B cell (primary cell): ENCODE measurements at regions not wholly inside any gene's neighbourhood (a gene's known extent, or its start where the extent isn't known, plus 50 kb on each side); places are given as distances from the start of the nearest gene placed in this dataset.

Source experiments
- ATAC-seq: fragments of 200-7000 bp; cut with Tn5 transposase; one replicate; pipeline ENCODE4 v1.10.0; 2021; ENCODE audit warnings: low read depth, mild to moderate bottlenecking, moderate number of reproducible peaks, moderate library complexity
- CTCF ChIA-PET: fragments of 350-600 bp; sonication (Branson Sonifier 250); formaldehyde crosslinking; loops from one replicate; lab custom pipeline; 2021; ENCODE audit warnings: antibody characterized with exemption, inconsistent platforms; lab: Charles Lee
- POLR2A ChIA-PET: fragments of 350-600 bp; sonication (Branson Sonifier 250); formaldehyde crosslinking; loops from one replicate; lab custom pipeline; 2021; ENCODE audit warnings: antibody characterized with exemption; lab: Charles Lee
- DNase-seq: peaks from one replicate; pipeline ENCODE4 v3.0.0; 2013
- H2AFZ ChIP-seq: 2 replicates; pipeline ENCODE4 v1.6.1; 2012; ENCODE audit warnings: mild to moderate bottlenecking, low read depth, low read length; ENCODE audit not compliant: insufficient read depth, poor library complexity, severe bottlenecking
- H3K27ac ChIP-seq, 2 donors: 1 replicate in 1 of 2; 2 replicates in 1 of 2; pipeline ENCODE4 v1.5.1; 2012 to 2013; ENCODE audit warnings: low read length in 2 of 2, mild to moderate bottlenecking in 2 of 2, moderate library complexity in 1 of 2
- H3K27me3 ChIP-seq, 4 experiments: fragments of 200-600 bp in 1 of 4; sonication (generic) in 1 of 4; replicated peaks in 1 of 4; 1 replicate in 2 of 4; 2 replicates in 2 of 4; pipeline versions ENCODE4 v1.6.1 to v1.7.0; 2013 to 2016; ENCODE audit warnings: low read length in 3 of 4, mild to moderate bottlenecking in 2 of 4, mixed read lengths in 1 of 4, moderate library complexity in 1 of 4; ENCODE audit not compliant: insufficient read depth in 4 of 4, control insufficient read depth in 3 of 4; ENCODE audit errors: control extremely low read depth in 1 of 4
- H3K36me3 ChIP-seq, 2 experiments: replicated peaks in 1 of 2; 1 replicate in 1 of 2; 2 replicates in 1 of 2; pipeline versions ENCODE4 v1.6.1 to v1.7.1; 2013; ENCODE audit warnings: low read length in 1 of 2; ENCODE audit not compliant: insufficient read depth in 2 of 2, control insufficient read depth in 1 of 2; ENCODE audit errors: control extremely low read depth in 1 of 2, extremely low read depth in 1 of 2
- H3K4me1 ChIP-seq, 2 donors: fragments of 200-600 bp in 1 of 2; sonication (generic) in 1 of 2; 1 replicate in 1 of 2; 2 replicates in 1 of 2; pipeline versions ENCODE4 v1.5.1 to v1.6.1; 2013 to 2017; ENCODE audit warnings: low read length in 2 of 2; ENCODE audit not compliant: control insufficient read depth in 2 of 2, insufficient read depth in 2 of 2
- H3K4me2 ChIP-seq: replicated peaks from 2 replicates; pipeline ENCODE3; 2012; ENCODE audit warnings: mild to moderate bottlenecking, low read depth, low read length; ENCODE audit not compliant: poor library complexity, severe bottlenecking
- H3K4me3 ChIP-seq, 5 experiments: fragments of 200-600 bp in 1 of 5; sonication (generic) in 1 of 5; 1 replicate in 3 of 5; 2 replicates in 2 of 5; pipeline versions ENCODE4 v1.5.1 to v1.7.0; 2011 to 2016; ENCODE audit warnings: low read length in 4 of 5, mild to moderate bottlenecking in 4 of 5, low read depth in 2 of 5, control low read depth in 1 of 5, moderate library complexity in 1 of 5; ENCODE audit not compliant: insufficient read depth in 1 of 5; ENCODE audit errors: control extremely low read depth in 1 of 5, extremely low read depth in 1 of 5
- H3K79me2 ChIP-seq: fragments of 200-600 bp; sonication (generic); one replicate; pipeline ENCODE4 v1.6.0; 2016; ENCODE audit warnings: low read length; ENCODE audit not compliant: control insufficient read depth, insufficient read depth
- H3K9ac ChIP-seq: fragments of 200-600 bp; sonication (generic); 2 replicates; pipeline ENCODE4 v1.6.1; 2017; ENCODE audit warnings: mild to moderate bottlenecking, low read length, moderate library complexity
- H3K9me3 ChIP-seq, 3 donors: one replicate each; pipeline versions ENCODE4 v1.6.1 to v1.7.1; 2013; ENCODE audit warnings: low read length in 2 of 3; ENCODE audit not compliant: control insufficient read depth in 2 of 3, insufficient read depth in 1 of 3; ENCODE audit errors: control extremely low read depth in 1 of 3
- H4K20me1 ChIP-seq: 2 replicates; pipeline ENCODE4 v1.6.0; 2012; ENCODE audit warnings: mild to moderate bottlenecking, low read length; ENCODE audit not compliant: insufficient read depth, control insufficient read depth, poor library complexity, severe bottlenecking
- H3K27ac Mint-ChIP-seq: one replicate; pipeline ENCODE4 v1.8.0; 2021; ENCODE audit warnings: mixed read lengths
- H3K27me3 Mint-ChIP-seq: one replicate; pipeline ENCODE4 v1.8.0; 2021; ENCODE audit warnings: mixed read lengths
- H3K4me1 Mint-ChIP-seq: one replicate; pipeline ENCODE4 v1.8.0; 2021; ENCODE audit warnings: mixed read lengths
- H3K4me3 Mint-ChIP-seq: one replicate; pipeline ENCODE4 v1.8.0; 2021; ENCODE audit warnings: mixed read lengths
- H3K9me3 Mint-ChIP-seq: one replicate; pipeline ENCODE4 v1.8.0; 2022; ENCODE audit warnings: mixed read lengths; ENCODE audit not compliant: insufficient read depth
- CTCF ChIP-seq: fragments of 200-600 bp; IDR thresholded peaks from one replicate; pipeline ENCODE4 v1.8.0; 2022; ENCODE audit warnings: antibody characterized with exemption, mild to moderate bottlenecking
- EZH2 ChIP-seq: IDR thresholded peaks from 2 replicates; pipeline ENCODE4 v1.6.1; 2012; ENCODE audit warnings: borderline replicate concordance, low read depth, mild to moderate bottlenecking, moderate library complexity, low read length; ENCODE audit not compliant: insufficient read depth, poor library complexity, severe bottlenecking
- WGBS: methylation state at CpG from one replicate; pipeline ENCODE4 v1.1.5; 2013; ENCODE audit warnings: missing lambda C conversion rate; ENCODE audit not compliant: insufficient coverage; 5-methylcytosine and 5-hydroxymethylcytosine counted together
- intact Hi-C: fragments of 100-400 bp; cut with micrococcal nuclease; formaldehyde crosslinking; loops from one replicate; pipeline ENCODE4 v1.10.0; 2022

- intact Hi-C loops, result no loop called here
- Histone ChIP-seq H3K36me3 (no peaks in the 10 kb centered on the region), H3K9me3 (no peaks in the 10 kb centered on the region), H3K27ac (no peak overlapping the region), H3K4me2 (no peak overlapping the region), H3K9ac (no peak overlapping the region), H3K27me3 (no peaks in the 10 kb centered on the region), H2AFZ (no peak overlapping the region), H3K79me2 (no peaks in the 10 kb centered on the region), H4K20me1 (no peaks in the 10 kb centered on the region), H3K4me1 (no peaks in the 10 kb centered on the region), H3K4me3 (no peak overlapping the region)
- Mint-ChIP-seq H3K27ac (no peak overlapping the region), H3K27me3 (no peaks in the 10 kb centered on the region), H3K4me1 (no peaks in the 10 kb centered on the region), H3K9me3 (peaks cover 4% of the 10 kb centered on the region), H3K4me3 (no peak overlapping the region)
- WGBS, result no CpG with 5 or more reads among the region's 1 CpG
- CTCF ChIA-PET, result no interaction called here
- ATAC-seq (no peak), DNase-seq (no peak)
- TF ChIP-seq CTCF (no peak), EZH2 (no peak)
- POLR2A ChIA-PET, result no interaction called here
Observed at GRCh38 chr7:109890622-109891021, 1200.3 kb upstream of the LRRN3 start.

GRCh38 chr7:109893231-109893630, 1197.7 kb upstream of the LRRN3 start:
- peaks cover 4% of the 10 kb centered on the region for H3K9me3 Mint-ChIP-seq
- Histone ChIP-seq H4K20me1 (no peaks in the 10 kb centered on the region), H2AFZ (no peak overlapping the region), H3K4me2 (no peak overlapping the region), H3K9me3 (no peaks in the 10 kb centered on the region), H3K27ac (no peak overlapping the region), H3K79me2 (no peaks in the 10 kb centered on the region), H3K36me3 (no peaks in the 10 kb centered on the region), H3K27me3 (no peaks in the 10 kb centered on the region), H3K4me1 (no peaks in the 10 kb centered on the region), H3K9ac (no peak overlapping the region), H3K4me3 (no peak overlapping the region)
- WGBS, result 75% methylated on average over 2 of the region's 2 CpGs
- no peaks in the 10 kb centered on the region for H3K27me3 Mint-ChIP-seq
- no peak for TF ChIP-seq EZH2
- no peak for TF ChIP-seq CTCF
- CTCF ChIA-PET, result no interaction called here
- no peaks in the 10 kb centered on the region for H3K4me1 Mint-ChIP-seq
- intact Hi-C loops, result no loop called here
- DNase-seq (no peak), ATAC-seq (no peak)
- H3K27ac Mint-ChIP-seq, result no peak overlapping the region
- POLR2A ChIA-PET, result no interaction called here
- H3K4me3 Mint-ChIP-seq, result no peak overlapping the region
